ENCODE measurements at regions not wholly inside any gene's neighbourhood (a gene's known extent, or its start where the extent isn't known, plus 50 kb on each side); places are given as distances from the start of the nearest gene placed in this dataset.

DNA sequence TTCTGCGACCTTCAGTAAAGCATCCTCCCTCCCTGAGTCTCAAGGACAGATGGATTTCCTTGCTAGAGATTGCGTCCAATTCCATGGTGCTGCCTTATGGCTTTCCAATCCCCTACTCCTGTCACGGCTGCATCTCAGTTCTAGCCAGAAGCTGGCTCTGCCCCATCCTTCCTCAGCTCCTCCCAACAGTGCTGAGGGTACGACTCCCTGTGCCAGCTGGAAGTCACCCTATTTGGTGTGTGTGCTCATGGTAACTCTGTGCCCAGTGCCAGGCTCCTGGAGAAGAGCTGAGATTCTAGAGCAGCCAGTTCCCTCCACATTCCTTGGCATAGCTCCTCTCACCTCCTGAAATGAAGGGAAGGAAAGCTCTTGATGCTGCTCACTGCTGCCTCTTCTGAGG lies 185.0 kb upstream of the PODXL start:
- Histone ChIP-seq H3K9ac (ENCODE audit: low read length in 5 of 5) (no peak overlapping the region), H3K36me3 (ENCODE audit: control insufficient read depth in 5 of 5, insufficient read depth in 5 of 5, low read length in 5 of 5) (no peaks in the 10 kb centered on the region), H3K9me3 (ENCODE audit: control insufficient read depth in 5 of 5, low read length in 5 of 5) (no peaks in the 10 kb centered on the region), H3K4me3 (ENCODE audit: low read depth in 1 of 5, low read length in 5 of 5) (no peak overlapping the region), H3K4me1 (ENCODE audit: control insufficient read depth in 5 of 5, insufficient read depth in 5 of 5, low read length in 5 of 5) (no peaks in the 10 kb centered on the region), H3K27me3 (ENCODE audit: control insufficient read depth in 5 of 5, insufficient read depth in 4 of 5, low read length in 5 of 5) (peaks cover 0 to 9% (median 3%) of the 10 kb centered on the region in 5 donors), H3K27ac (ENCODE audit: low read depth, low read length) (no peak overlapping the region)

DNA sequence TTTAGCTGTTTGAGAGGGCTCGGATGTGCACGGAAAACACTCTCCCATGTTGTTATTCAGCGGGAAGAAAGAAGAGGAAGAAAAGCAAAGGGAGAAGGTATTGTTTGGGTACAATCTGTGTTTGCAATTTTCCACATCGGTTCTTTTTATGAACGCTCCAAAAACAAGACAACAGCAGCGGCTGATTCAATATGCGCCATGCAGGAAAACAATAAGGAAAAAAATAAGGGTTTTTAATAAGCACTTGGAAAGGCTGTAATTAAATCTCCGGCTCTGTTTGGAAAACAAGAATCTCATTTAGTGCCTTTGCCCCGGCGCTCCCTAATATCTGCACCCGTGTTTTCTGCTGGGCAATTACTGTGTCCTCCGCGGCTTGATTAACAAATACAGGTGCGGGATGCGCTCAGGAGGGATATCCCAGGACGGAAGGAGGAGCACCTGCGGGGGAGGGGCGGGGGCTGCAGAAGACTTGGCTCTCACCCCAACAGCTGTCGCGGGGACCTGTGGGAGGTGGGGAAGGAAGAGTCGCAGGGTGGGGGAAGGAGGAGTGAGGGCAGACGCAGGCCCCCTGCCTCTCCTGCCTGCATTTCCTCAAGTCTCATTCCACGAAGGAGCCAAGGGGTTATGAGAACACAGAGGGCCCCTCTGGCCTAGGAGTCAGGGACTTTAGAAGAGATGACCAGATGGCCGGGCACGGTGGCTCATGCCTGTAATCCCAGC lies 181.5 kb upstream of the PODXL start:
- Histone ChIP-seq H3K4me3 (ENCODE audit: low read depth in 1 of 5, low read length in 5 of 5) (no peak overlapping the region), H3K27ac (ENCODE audit: low read depth, low read length) (no peak overlapping the region), H3K4me1 (ENCODE audit: control insufficient read depth in 5 of 5, insufficient read depth in 5 of 5, low read length in 5 of 5) (no peaks in the 10 kb centered on the region), H3K9ac (ENCODE audit: low read length in 5 of 5) (no peak overlapping the region), H3K9me3 (ENCODE audit: control insufficient read depth in 5 of 5, low read length in 5 of 5) (no peaks in the 10 kb centered on the region), H3K36me3 (ENCODE audit: control insufficient read depth in 5 of 5, insufficient read depth in 5 of 5, low read length in 5 of 5) (no peaks in the 10 kb centered on the region), H3K27me3 (ENCODE audit: control insufficient read depth in 5 of 5, insufficient read depth in 4 of 5, low read length in 5 of 5) (peaks cover under 1 to 15% (median 6%) of the 10 kb centered on the region in 5 donors)

DNA sequence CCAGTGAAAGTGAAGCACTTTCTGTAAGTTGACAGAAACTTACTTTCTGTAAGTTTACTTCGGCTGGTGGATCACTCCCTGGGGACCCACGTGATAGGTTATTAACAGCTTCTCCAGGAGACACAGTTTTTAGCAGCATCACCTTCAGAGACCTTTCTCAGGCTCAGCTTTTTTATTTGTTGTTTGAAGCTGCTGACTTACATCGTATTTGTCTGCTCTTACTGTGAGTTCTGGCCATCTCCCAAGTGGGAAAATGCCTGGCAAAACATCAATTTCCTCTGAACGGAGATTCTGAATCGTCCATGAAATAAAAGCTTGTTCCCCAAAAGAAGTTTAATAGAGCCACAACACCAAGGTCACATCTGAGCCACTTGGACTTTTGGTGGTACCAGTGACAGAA lies 178.7 kb upstream of the PODXL start:
- Histone ChIP-seq H3K4me3 (ENCODE audit: low read depth in 1 of 5, low read length in 5 of 5) (no peak overlapping the region), H3K4me1 (ENCODE audit: control insufficient read depth in 5 of 5, insufficient read depth in 5 of 5, low read length in 5 of 5) (no peaks in the 10 kb centered on the region), H3K9ac (ENCODE audit: low read length in 5 of 5) (no peak overlapping the region), H3K36me3 (ENCODE audit: control insufficient read depth in 5 of 5, insufficient read depth in 5 of 5, low read length in 5 of 5) (no peaks in the 10 kb centered on the region), H3K27me3 (ENCODE audit: control insufficient read depth in 5 of 5, insufficient read depth in 4 of 5, low read length in 5 of 5) (peaks cover 3 to 15% (median 6%) of the 10 kb centered on the region in 5 donors), H3K27ac (ENCODE audit: low read depth, low read length) (no peak overlapping the region), H3K9me3 (ENCODE audit: control insufficient read depth in 5 of 5, low read length in 5 of 5) (no peaks in the 10 kb centered on the region)

DNA sequence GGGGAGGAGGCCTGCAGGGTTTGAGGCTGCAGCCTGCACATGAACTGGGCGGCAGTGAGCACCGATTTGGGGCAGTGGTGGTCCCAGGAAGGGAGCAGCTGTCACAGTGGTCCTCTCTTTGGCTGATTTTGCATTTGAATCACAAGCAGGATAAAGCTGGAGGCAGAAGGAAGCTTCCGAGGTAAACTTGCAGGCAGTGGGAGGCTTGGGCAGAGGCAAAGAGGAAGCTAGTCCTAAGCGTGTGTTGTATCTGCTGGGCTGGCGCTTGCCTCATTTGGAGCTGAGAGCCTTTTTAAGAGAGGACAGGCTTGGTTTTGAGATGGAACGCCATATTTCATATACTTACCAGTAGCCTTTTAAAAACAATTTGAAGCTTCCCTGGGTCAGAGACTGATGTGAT lies 177.2 kb upstream of the PODXL start:
- Histone ChIP-seq H3K4me1 (ENCODE audit: control insufficient read depth in 5 of 5, insufficient read depth in 5 of 5, low read length in 5 of 5) (no peaks in the 10 kb centered on the region), H3K27me3 (ENCODE audit: control insufficient read depth in 5 of 5, insufficient read depth in 4 of 5, low read length in 5 of 5) (peaks cover 4 to 12% (median 8%) of the 10 kb centered on the region in 5 donors), H3K27ac (ENCODE audit: low read depth, low read length) (no peak overlapping the region), H3K4me3 (ENCODE audit: low read depth in 1 of 5, low read length in 5 of 5) (no peak overlapping the region), H3K36me3 (ENCODE audit: control insufficient read depth in 5 of 5, insufficient read depth in 5 of 5, low read length in 5 of 5) (no peaks in the 10 kb centered on the region), H3K9me3 (ENCODE audit: control insufficient read depth in 5 of 5, low read length in 5 of 5) (no peaks in the 10 kb centered on the region), H3K9ac (ENCODE audit: low read length in 5 of 5) (no peak overlapping the region)

DNA sequence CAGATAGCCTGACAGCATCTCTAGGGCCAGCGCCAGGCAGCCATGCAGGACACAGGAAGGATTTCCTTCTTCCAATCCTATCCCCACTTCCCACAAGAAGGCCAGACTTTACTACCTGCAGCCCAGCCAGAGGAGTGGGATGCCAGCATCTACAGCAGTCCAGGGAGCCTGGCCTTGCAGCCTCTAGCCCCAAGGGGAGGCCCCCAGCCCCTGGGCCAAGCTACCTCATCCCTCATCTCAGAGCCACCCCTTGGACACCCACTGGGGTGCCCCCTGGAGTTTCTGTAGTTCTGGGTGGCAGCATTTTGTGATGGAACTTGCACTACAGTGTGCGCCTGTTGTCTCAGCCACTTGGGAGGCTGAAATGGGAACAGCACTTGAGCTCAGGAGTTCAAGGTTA lies 170.8 kb upstream of the PODXL start:
- Histone ChIP-seq H3K9me3 (ENCODE audit: control insufficient read depth in 5 of 5, low read length in 5 of 5) (no peaks in the 10 kb centered on the region), H3K4me1 (ENCODE audit: control insufficient read depth in 5 of 5, insufficient read depth in 5 of 5, low read length in 5 of 5) (no peaks in the 10 kb centered on the region), H3K4me3 (ENCODE audit: low read depth in 1 of 5, low read length in 5 of 5) (no peak overlapping the region)

DNA sequence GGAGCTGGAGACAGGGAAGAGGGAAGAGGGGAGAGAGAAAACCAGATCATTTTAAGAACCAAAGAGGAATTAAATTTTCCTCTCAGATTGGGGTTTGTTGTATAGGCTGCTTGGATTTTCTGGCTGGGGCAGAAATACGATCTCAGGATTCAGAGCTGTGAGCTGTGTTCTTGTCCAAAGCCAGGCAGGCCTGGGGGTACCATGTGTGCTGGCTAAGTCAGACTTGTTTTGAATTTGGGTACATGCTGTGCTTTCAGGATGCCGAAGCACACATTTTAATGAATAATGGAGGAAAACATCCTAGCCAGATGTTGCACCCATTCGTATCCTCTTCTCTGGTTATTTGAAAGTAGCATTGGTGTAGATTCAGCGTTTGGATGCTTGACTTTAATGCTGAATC lies 170.3 kb upstream of the PODXL start:
- H3K36me3 ChIP-seq (ENCODE audit: control insufficient read depth in 5 of 5, insufficient read depth in 5 of 5, low read length in 5 of 5) = no peaks in the 10 kb centered on the region
- peaks cover 0 to 5% (median 2%) of the 10 kb centered on the region in 5 donors for H3K27me3 ChIP-seq (ENCODE audit: control insufficient read depth in 5 of 5, insufficient read depth in 4 of 5, low read length in 5 of 5)
- no peaks in the 10 kb centered on the region for H3K9me3 ChIP-seq (ENCODE audit: control insufficient read depth in 5 of 5, low read length in 5 of 5)
- H3K9ac ChIP-seq (ENCODE audit: low read length in 5 of 5) = no peak overlapping the region
- H3K4me3 ChIP-seq (ENCODE audit: low read depth in 1 of 5, low read length in 5 of 5) = no peak overlapping the region
- H3K27ac ChIP-seq (ENCODE audit: low read depth, low read length) = no peak overlapping the region
- H3K4me1 ChIP-seq (ENCODE audit: control insufficient read depth in 5 of 5, insufficient read depth in 5 of 5, low read length in 5 of 5) = no peaks in the 10 kb centered on the region

More for the DNA sequence above, 170.8 kb upstream of the PODXL start:
- Histone ChIP-seq H3K9ac (ENCODE audit: low read length in 5 of 5) (no peak overlapping the region), H3K36me3 (ENCODE audit: control insufficient read depth in 5 of 5, insufficient read depth in 5 of 5, low read length in 5 of 5) (no peaks in the 10 kb centered on the region), H3K27me3 (ENCODE audit: control insufficient read depth in 5 of 5, insufficient read depth in 4 of 5, low read length in 5 of 5) (peaks cover 0 to 5% (median under 1%) of the 10 kb centered on the region in 5 donors), H3K27ac (ENCODE audit: low read depth, low read length) (no peak overlapping the region)

DNA sequence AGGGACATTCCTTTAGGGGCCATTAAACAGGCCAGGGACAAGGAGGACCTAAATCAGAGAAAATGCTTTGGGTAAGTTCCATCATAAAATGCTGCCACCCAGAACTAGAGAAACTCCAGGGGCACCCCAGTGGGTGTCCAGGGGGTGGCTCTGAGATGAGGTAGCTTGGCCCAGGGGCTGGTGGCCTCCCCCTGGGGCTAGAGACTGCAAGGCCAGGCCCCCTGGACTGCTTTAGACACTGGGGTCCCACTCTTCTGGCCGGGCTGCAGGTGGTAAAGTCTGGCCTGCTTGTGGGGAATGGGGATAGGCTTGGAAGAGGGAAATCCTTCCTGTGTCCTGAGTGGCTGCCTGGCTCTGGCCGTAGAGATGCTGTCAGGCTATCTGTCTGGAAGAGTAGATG lies 169.6 kb upstream of the PODXL start:
- no peak overlapping the region for H3K4me3 ChIP-seq (ENCODE audit: low read depth in 1 of 5, low read length in 5 of 5)
- no peak overlapping the region for H3K27ac ChIP-seq (ENCODE audit: low read depth, low read length)
- no peaks in the 10 kb centered on the region for H3K4me1 ChIP-seq (ENCODE audit: control insufficient read depth in 5 of 5, insufficient read depth in 5 of 5, low read length in 5 of 5)
- H3K36me3 ChIP-seq (ENCODE audit: control insufficient read depth in 5 of 5, insufficient read depth in 5 of 5, low read length in 5 of 5) = no peaks in the 10 kb centered on the region
- H3K27me3 ChIP-seq (ENCODE audit: control insufficient read depth in 5 of 5, insufficient read depth in 4 of 5, low read length in 5 of 5) = peaks cover 0 to 5% (median 2%) of the 10 kb centered on the region in 5 donors
- H3K9me3 ChIP-seq (ENCODE audit: control insufficient read depth in 5 of 5, low read length in 5 of 5) = no peaks in the 10 kb centered on the region
- no peak overlapping the region for H3K9ac ChIP-seq (ENCODE audit: low read length in 5 of 5)

DNA sequence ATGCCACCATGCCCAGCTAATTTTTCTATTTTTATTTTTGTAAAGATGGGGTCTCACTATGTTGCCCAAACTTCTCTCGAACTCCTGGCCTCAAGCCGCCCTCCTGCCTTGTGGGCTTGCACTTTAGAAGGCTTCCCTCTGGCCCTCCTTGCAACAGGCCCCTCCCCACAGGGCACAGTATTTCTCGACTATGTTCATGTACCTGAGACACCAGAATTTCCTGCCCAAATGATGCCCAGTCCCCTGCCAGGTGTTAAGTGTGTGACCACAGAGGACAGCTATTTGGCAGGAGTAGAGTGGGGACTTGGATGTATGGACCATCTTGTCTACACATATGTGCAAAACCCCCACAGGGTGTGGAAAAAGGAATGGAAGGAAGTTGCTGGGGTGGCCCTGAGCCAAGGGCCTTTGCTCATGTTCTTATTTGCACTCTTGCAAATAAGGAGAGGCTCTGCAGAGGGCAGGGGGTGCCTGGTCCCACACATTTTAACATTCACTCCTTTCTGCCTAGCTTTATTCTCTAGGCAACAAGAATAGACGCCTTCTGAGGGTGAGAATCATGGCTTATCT lies 168.4 kb upstream of the PODXL start:
- Histone ChIP-seq H3K4me3 (ENCODE audit: low read depth in 1 of 5, low read length in 5 of 5) (no peak overlapping the region), H3K36me3 (ENCODE audit: control insufficient read depth in 5 of 5, insufficient read depth in 5 of 5, low read length in 5 of 5) (no peaks in the 10 kb centered on the region), H3K27ac (ENCODE audit: low read depth, low read length) (no peak overlapping the region), H3K9ac (ENCODE audit: low read length in 5 of 5) (no peak overlapping the region), H3K4me1 (ENCODE audit: control insufficient read depth in 5 of 5, insufficient read depth in 5 of 5, low read length in 5 of 5) (no peaks in the 10 kb centered on the region), H3K9me3 (ENCODE audit: control insufficient read depth in 5 of 5, low read length in 5 of 5) (no peaks in the 10 kb centered on the region), H3K27me3 (ENCODE audit: control insufficient read depth in 5 of 5, insufficient read depth in 4 of 5, low read length in 5 of 5) (peaks cover 0 to 5% (median 2%) of the 10 kb centered on the region in 5 donors)

DNA sequence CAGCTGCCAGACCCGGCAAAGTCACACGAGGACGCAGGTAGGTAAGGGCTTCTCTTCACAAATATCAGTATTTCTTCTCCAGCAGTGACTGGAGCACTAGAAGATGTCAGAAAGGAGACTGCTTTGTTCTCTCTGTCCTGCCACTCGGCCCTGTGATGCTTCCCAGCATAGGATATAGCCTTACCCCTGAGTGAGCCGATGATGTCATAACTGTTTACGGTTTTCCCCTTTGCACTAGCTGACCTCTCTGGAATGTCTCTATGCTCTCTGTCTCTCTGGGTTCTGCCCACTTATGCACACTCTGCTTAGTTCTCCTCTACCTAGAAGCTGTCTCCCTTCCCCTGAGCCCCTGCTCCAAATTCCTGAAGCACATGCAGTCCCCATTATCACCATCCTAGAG lies 167.5 kb upstream of the PODXL start:
- H3K4me3 ChIP-seq (ENCODE audit: low read depth in 1 of 5, low read length in 5 of 5) = no peak overlapping the region
- H3K9ac ChIP-seq (ENCODE audit: low read length in 5 of 5) = no peak overlapping the region
- H3K27ac ChIP-seq (ENCODE audit: low read depth, low read length) = no peak overlapping the region
- H3K9me3 ChIP-seq (ENCODE audit: control insufficient read depth in 5 of 5, low read length in 5 of 5) = no peaks in the 10 kb centered on the region
- no peaks in the 10 kb centered on the region for H3K4me1 ChIP-seq (ENCODE audit: control insufficient read depth in 5 of 5, insufficient read depth in 5 of 5, low read length in 5 of 5)
- H3K36me3 ChIP-seq (ENCODE audit: control insufficient read depth in 5 of 5, insufficient read depth in 5 of 5, low read length in 5 of 5) = no peaks in the 10 kb centered on the region
- peaks cover 0 to 5% (median 3%) of the 10 kb centered on the region in 5 donors for H3K27me3 ChIP-seq (ENCODE audit: control insufficient read depth in 5 of 5, insufficient read depth in 4 of 5, low read length in 5 of 5)

DNA sequence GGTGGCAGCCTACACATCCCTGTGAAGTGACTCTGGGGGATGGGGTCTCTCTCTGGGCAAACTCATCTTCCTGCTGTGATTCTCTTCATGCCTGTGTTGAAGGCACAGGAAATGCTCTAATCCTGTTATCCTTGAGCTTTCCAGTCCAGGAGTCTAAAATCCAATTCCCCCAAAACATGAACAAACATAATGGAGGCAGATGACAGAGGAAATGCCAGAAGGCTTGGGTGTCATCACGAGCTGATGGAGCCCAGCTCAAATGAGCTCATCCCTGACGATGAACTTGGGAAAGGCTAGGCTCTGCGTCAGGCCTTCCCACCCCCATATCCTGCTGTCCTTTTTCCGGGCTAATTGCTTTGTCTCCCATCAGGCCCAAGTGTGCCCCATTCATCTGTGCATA lies 165.9 kb upstream of the PODXL start:
- Histone ChIP-seq H3K27me3 (ENCODE audit: control insufficient read depth in 5 of 5, insufficient read depth in 4 of 5, low read length in 5 of 5) (peaks cover 0 to 4% (median 3%) of the 10 kb centered on the region in 5 donors), H3K9me3 (ENCODE audit: control insufficient read depth in 5 of 5, low read length in 5 of 5) (no peaks in the 10 kb centered on the region), H3K36me3 (ENCODE audit: control insufficient read depth in 5 of 5, insufficient read depth in 5 of 5, low read length in 5 of 5) (no peaks in the 10 kb centered on the region), H3K27ac (ENCODE audit: low read depth, low read length) (no peak overlapping the region), H3K4me3 (ENCODE audit: low read depth in 1 of 5, low read length in 5 of 5) (no peak overlapping the region), H3K4me1 (ENCODE audit: control insufficient read depth in 5 of 5, insufficient read depth in 5 of 5, low read length in 5 of 5) (no peaks in the 10 kb centered on the region), H3K9ac (ENCODE audit: low read length in 5 of 5) (no peak overlapping the region)

Measured in subcutaneous abdominal adipose tissue (tissue), 5 donors.